HEK293 (cell line): ENCODE measurements at regions not wholly inside any gene's neighbourhood (a gene's known extent, or its start where the extent isn't known, plus 50 kb on each side); places are given as distances from the start of the nearest gene placed in this dataset.

Experiments used
- GLI2 ChIP-seq: fragments of 450-650 bp; formaldehyde crosslinking; IDR thresholded peaks from 2 replicates; pipeline ENCODE4; 2017; ENCODE audit warnings: missing biosample characterization, missing genetic modification characterization, low read depth, borderline replicate concordance
- RBAK ChIP-seq: fragments of 450-650 bp; formaldehyde crosslinking; IDR thresholded peaks from 2 replicates; pipeline ENCODE4 v1.5.1; 2016; ENCODE audit warnings: missing biosample characterization, missing genetic modification characterization
- ZFP3 ChIP-seq: fragments of 450-650 bp; formaldehyde crosslinking; IDR thresholded peaks from 2 replicates; pipeline ENCODE4 v1.5.1; 2016; ENCODE audit warnings: low read depth, missing biosample characterization, missing genetic modification characterization
- ZNF112 ChIP-seq: fragments of 450-650 bp; formaldehyde crosslinking; IDR thresholded peaks from 2 replicates; pipeline ENCODE4 v1.5.0; 2017; ENCODE audit warnings: missing biosample characterization, missing genetic modification characterization
- ZNF2 ChIP-seq: fragments of 450-650 bp; formaldehyde crosslinking; IDR thresholded peaks from 2 replicates; pipeline ENCODE4 v1.5.1; 2016; ENCODE audit warnings: missing biosample characterization, missing genetic modification characterization
- ZNF274 ChIP-seq, 2 experiments: fragments of 200-500 bp in 1 of 2; fragments of 450-650 bp in 1 of 2; sonication (Bioruptor generic) in 1 of 2; formaldehyde crosslinking in 1 of 2; IDR thresholded peaks; 2 replicates each; pipeline versions ENCODE4 v1.5.1 to v1.6.1; 2014 to 2016; ENCODE audit warnings: borderline replicate concordance in 1 of 2, inconsistent platforms in 1 of 2, low read length in 1 of 2, missing biosample characterization in 1 of 2, missing genetic modification characterization in 1 of 2
- ZNF830 ChIP-seq: fragments of 450-650 bp; IDR thresholded peaks from 2 replicates; pipeline ENCODE4 v1.5.0; 2018; ENCODE audit warnings: missing biosample characterization, missing genetic modification characterization, low read depth, mild to moderate bottlenecking, moderate library complexity
- TF ChIP-seq, protein P1 (sequence below): fragments of 450-650 bp; formaldehyde crosslinking; IDR thresholded peaks from 2 replicates; pipeline ENCODE4 v1.5.1; 2016; ENCODE audit warnings: missing biosample characterization, missing genetic modification characterization
- TF ChIP-seq, protein P2 (sequence below): fragments of 450-650 bp; formaldehyde crosslinking; IDR thresholded peaks from 2 replicates; pipeline ENCODE4 v1.5.1; 2016; ENCODE audit warnings: missing biosample characterization, missing genetic modification characterization
- TF ChIP-seq, protein P3 (sequence below): fragments of 450-650 bp; formaldehyde crosslinking; IDR thresholded peaks from 2 replicates; pipeline ENCODE4 v1.5.1; 2016; ENCODE audit warnings: missing biosample characterization, missing genetic modification characterization, borderline replicate concordance

DNA sequence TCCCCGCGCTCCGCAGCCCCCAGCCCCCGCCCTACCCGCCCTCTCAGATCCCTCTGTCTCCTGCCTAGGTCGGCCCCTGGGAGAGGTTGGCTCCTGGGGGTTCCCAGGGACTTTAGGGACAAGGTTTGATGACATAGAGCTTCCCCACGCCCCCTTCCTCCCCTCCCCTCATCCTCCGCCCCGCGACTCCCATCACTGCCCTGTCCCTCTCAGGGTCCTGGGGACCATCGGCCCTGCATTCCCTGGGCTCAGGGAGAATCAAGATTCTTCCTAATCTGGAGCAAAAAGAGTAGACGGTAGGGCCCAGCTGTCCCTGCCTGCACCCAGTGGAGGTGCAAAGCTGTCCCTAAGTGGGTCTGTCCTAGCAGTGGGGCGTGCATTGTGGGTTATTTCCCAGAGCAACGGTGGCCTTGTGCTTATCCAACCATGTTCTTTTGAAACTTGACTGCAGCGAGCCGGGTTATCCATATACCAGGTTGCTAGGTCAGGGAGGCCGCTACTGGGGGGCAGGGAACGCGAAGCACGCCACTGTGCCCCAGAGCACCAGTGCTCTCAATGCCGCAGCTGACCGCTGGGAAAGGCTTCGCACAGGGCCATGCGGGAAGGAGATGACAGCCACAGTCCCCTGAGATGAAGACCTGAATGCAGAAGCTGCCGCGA, 124.4 kb upstream of the PRMT8 start:
- TF ChIP-seq RBAK (tag by site-specific recombination) (no peak), ZFP3 (tag by site-specific recombination) (no peak), ZNF830 (no peak), GLI2 (tag by site-specific recombination) (no peak), ZNF274 (IDR thresholded peaks at IDR 0.05; ENCODE audit: low read length) (no peak), ZNF274 (tag by site-specific recombination; IDR thresholded peaks at IDR 0.05; ENCODE audit: borderline replicate concordance) (no peak), ZNF112 (tag by site-specific recombination) (no peak), ZNF2 (no peak)
- TF ChIP-seq, protein P1, sequence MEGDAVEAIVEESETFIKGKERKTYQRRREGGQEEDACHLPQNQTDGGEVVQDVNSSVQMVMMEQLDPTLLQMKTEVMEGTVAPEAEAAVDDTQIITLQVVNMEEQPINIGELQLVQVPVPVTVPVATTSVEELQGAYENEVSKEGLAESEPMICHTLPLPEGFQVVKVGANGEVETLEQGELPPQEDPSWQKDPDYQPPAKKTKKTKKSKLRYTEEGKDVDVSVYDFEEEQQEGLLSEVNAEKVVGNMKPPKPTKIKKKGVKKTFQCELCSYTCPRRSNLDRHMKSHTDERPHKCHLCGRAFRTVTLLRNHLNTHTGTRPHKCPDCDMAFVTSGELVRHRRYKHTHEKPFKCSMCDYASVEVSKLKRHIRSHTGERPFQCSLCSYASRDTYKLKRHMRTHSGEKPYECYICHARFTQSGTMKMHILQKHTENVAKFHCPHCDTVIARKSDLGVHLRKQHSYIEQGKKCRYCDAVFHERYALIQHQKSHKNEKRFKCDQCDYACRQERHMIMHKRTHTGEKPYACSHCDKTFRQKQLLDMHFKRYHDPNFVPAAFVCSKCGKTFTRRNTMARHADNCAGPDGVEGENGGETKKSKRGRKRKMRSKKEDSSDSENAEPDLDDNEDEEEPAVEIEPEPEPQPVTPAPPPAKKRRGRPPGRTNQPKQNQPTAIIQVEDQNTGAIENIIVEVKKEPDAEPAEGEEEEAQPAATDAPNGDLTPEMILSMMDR (tag by site-specific recombination), result no peak
- TF ChIP-seq, protein P2, sequence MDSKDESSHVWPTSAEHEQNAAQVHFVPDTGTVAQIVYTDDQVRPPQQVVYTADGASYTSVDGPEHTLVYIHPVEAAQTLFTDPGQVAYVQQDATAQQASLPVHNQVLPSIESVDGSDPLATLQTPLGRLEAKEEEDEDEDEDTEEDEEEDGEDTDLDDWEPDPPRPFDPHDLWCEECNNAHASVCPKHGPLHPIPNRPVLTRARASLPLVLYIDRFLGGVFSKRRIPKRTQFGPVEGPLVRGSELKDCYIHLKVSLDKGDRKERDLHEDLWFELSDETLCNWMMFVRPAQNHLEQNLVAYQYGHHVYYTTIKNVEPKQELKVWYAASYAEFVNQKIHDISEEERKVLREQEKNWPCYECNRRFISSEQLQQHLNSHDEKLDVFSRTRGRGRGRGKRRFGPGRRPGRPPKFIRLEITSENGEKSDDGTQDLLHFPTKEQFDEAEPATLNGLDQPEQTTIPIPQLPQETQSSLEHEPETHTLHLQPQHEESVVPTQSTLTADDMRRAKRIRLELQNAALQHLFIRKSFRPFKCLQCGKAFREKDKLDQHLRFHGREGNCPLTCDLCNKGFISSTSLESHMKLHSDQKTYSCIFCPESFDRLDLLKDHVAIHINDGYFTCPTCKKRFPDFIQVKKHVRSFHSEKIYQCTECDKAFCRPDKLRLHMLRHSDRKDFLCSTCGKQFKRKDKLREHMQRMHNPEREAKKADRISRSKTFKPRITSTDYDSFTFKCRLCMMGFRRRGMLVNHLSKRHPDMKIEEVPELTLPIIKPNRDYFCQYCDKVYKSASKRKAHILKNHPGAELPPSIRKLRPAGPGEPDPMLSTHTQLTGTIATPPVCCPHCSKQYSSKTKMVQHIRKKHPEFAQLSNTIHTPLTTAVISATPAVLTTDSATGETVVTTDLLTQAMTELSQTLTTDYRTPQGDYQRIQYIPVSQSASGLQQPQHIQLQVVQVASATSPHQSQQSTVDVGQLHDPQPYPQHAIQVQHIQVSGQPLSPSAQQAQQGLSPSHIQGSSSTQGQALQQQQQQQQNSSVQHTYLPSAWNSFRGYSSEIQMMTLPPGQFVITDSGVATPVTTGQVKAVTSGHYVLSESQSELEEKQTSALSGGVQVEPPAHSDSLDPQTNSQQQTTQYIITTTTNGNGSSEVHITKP (tag by site-specific recombination), result no peak
- TF ChIP-seq, protein P3, sequence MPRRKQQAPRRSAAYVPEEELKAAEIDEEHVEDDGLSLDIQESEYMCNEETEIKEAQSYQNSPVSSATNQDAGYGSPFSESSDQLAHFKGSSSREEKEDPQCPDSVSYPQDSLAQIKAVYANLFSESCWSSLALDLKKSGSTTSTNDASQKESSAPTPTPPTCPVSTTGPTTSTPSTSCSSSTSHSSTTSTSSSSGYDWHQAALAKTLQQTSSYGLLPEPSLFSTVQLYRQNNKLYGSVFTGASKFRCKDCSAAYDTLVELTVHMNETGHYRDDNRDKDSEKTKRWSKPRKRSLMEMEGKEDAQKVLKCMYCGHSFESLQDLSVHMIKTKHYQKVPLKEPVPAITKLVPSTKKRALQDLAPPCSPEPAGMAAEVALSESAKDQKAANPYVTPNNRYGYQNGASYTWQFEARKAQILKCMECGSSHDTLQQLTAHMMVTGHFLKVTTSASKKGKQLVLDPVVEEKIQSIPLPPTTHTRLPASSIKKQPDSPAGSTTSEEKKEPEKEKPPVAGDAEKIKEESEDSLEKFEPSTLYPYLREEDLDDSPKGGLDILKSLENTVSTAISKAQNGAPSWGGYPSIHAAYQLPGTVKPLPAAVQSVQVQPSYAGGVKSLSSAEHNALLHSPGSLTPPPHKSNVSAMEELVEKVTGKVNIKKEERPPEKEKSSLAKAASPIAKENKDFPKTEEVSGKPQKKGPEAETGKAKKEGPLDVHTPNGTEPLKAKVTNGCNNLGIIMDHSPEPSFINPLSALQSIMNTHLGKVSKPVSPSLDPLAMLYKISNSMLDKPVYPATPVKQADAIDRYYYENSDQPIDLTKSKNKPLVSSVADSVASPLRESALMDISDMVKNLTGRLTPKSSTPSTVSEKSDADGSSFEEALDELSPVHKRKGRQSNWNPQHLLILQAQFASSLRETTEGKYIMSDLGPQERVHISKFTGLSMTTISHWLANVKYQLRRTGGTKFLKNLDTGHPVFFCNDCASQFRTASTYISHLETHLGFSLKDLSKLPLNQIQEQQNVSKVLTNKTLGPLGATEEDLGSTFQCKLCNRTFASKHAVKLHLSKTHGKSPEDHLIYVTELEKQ (tag by site-specific recombination), result no peak
